ENCODE measurements at regions not wholly inside any gene's neighbourhood (a gene's known extent, or its start where the extent isn't known, plus 50 kb on each side); places are given as distances from the start of the nearest gene placed in this dataset.
A peak's percentile ranks its signal among the peaks of the same experiment; 100 is the strongest.

GRCh38 chr2:126444512-126444911, 211.4 kb upstream of the GYPC start:
- Mint-ChIP-seq H3K9me3 (no peaks in the 10 kb centered on the region), H3K36me3 (no peaks in the 10 kb centered on the region), H3K4me3 (no peak overlapping the region), H3K27ac (no peak overlapping the region), H3K27me3 (peaks cover 4% of the 10 kb centered on the region), H3K4me1 (peaks cover 0 to 1% (median 0%) of the 10 kb centered on the region in 3 donors)

GRCh38 chr2:126446106-126446695, 209.8 kb upstream of the GYPC start:
- H3K9me3 Mint-ChIP-seq, result no peaks in the 10 kb centered on the region
- peaks cover 2% of the 10 kb centered on the region for H3K27me3 Mint-ChIP-seq
- H3K27ac Mint-ChIP-seq, result no peak overlapping the region
- H3K4me1 Mint-ChIP-seq, result peaks cover 0 to 1% (median 0%) of the 10 kb centered on the region in 3 donors
- no peaks in the 10 kb centered on the region for H3K36me3 Mint-ChIP-seq
- H3K4me3 Mint-ChIP-seq, result no peak overlapping the region

GRCh38 chr2:126448611-126449010, 207.3 kb upstream of the GYPC start:
- Mint-ChIP-seq H3K4me1 (peaks cover 0 to 1% (median 0%) of the 10 kb centered on the region in 3 donors), H3K27me3 (peaks cover 2% of the 10 kb centered on the region), H3K27ac (no peak overlapping the region), H3K4me3 (no peak overlapping the region), H3K36me3 (no peaks in the 10 kb centered on the region), H3K9me3 (no peaks in the 10 kb centered on the region)

- Mint-ChIP-seq H3K4me3 (peak overlapping the region in 1 of 4 donors; percentile 34), H3K9me3 (no peaks in the 10 kb centered on the region), H3K36me3 (no peaks in the 10 kb centered on the region), H3K27me3 (peaks cover 4% of the 10 kb centered on the region), H3K4me1 (peaks cover 0 to 1% (median 0%) of the 10 kb centered on the region in 3 donors), H3K27ac (no peak overlapping the region)
Observed at GRCh38 chr2:126449677-126450076, 206.3 kb upstream of the GYPC start.

- Mint-ChIP-seq H3K27me3 (no peaks in the 10 kb centered on the region), H3K4me1 (peaks cover 8 to 12% (median 9%) of the 10 kb centered on the region in 3 donors), H3K4me3 (no peak overlapping the region), H3K9me3 (no peaks in the 10 kb centered on the region), H3K36me3 (no peaks in the 10 kb centered on the region), H3K27ac (no peak overlapping the region)
Observed at GRCh38 chr2:126463892-126464674, 191.9 kb upstream of the GYPC start.

- peaks cover 8 to 12% (median 9%) of the 10 kb centered on the region in 3 donors for H3K4me1 Mint-ChIP-seq
- H3K36me3 Mint-ChIP-seq, result no peaks in the 10 kb centered on the region
- peaks cover 4% of the 10 kb centered on the region for H3K27me3 Mint-ChIP-seq
- H3K4me3 Mint-ChIP-seq, result peak overlapping the region in 2 of 4 donors; percentile 44 to 87
- H3K9me3 Mint-ChIP-seq, result no peaks in the 10 kb centered on the region
- H3K27ac Mint-ChIP-seq, result no peak overlapping the region
Observed at GRCh38 chr2:126467367-126468054, 188.4 kb upstream of the GYPC start.

- Mint-ChIP-seq H3K4me3 (no peak overlapping the region), H3K27ac (no peak overlapping the region), H3K9me3 (peaks cover 0 to 4% (median 3%) of the 10 kb centered on the region in 3 donors), H3K27me3 (peaks cover 9% of the 10 kb centered on the region), H3K36me3 (no peaks in the 10 kb centered on the region), H3K4me1 (no peaks in the 10 kb centered on the region)
Observed at GRCh38 chr2:126475031-126475430, 180.9 kb upstream of the GYPC start.

- Mint-ChIP-seq H3K27ac (no peak overlapping the region), H3K4me3 (no peak overlapping the region), H3K4me1 (no peaks in the 10 kb centered on the region), H3K9me3 (peaks cover 0 to 4% (median 3%) of the 10 kb centered on the region in 3 donors), H3K27me3 (peaks cover 8% of the 10 kb centered on the region), H3K36me3 (no peaks in the 10 kb centered on the region)
Observed at GRCh38 chr2:126476691-126477090, 179.3 kb upstream of the GYPC start.

GRCh38 chr2:126480033-126480432, 175.9 kb upstream of the GYPC start:
- no peak overlapping the region for H3K27ac Mint-ChIP-seq
- H3K4me1 Mint-ChIP-seq, result no peaks in the 10 kb centered on the region

GRCh38 chr2:126482582-126483464, 173.1 kb upstream of the GYPC start:
- no peaks in the 10 kb centered on the region for H3K4me1 Mint-ChIP-seq
- H3K4me3 Mint-ChIP-seq, result no peak overlapping the region
- H3K36me3 Mint-ChIP-seq, result no peaks in the 10 kb centered on the region
- H3K27me3 Mint-ChIP-seq, result no peaks in the 10 kb centered on the region
- H3K27ac Mint-ChIP-seq, result no peak overlapping the region
- peaks cover 0 to 4% (median 3%) of the 10 kb centered on the region in 3 donors for H3K9me3 Mint-ChIP-seq

More at GRCh38 chr2:126480033-126480432, 175.9 kb upstream of the GYPC start:
- peaks cover 2% of the 10 kb centered on the region for H3K27me3 Mint-ChIP-seq
- H3K4me3 Mint-ChIP-seq, result no peak overlapping the region
- peaks cover 0 to 4% (median 3%) of the 10 kb centered on the region in 3 donors for H3K9me3 Mint-ChIP-seq
- H3K36me3 Mint-ChIP-seq, result no peaks in the 10 kb centered on the region

GRCh38 chr2:126494593-126494992, 161.4 kb upstream of the GYPC start:
- Mint-ChIP-seq H3K36me3 (no peaks in the 10 kb centered on the region), H3K4me3 (no peak overlapping the region), H3K9me3 (peaks cover 5 to 12% (median 11%) of the 10 kb centered on the region in 3 donors), H3K27me3 (peaks cover 7% of the 10 kb centered on the region), H3K27ac (peak overlapping the region in 1 of 3 donors; percentile 79), H3K4me1 (peaks cover 0 to 2% (median 0%) of the 10 kb centered on the region in 3 donors)

- H3K4me3 Mint-ChIP-seq, result no peak overlapping the region
- H3K9me3 Mint-ChIP-seq, result peaks cover 5 to 12% (median 11%) of the 10 kb centered on the region in 3 donors
- peaks cover 0 to 2% (median 0%) of the 10 kb centered on the region in 3 donors for H3K4me1 Mint-ChIP-seq
- no peaks in the 10 kb centered on the region for H3K36me3 Mint-ChIP-seq
- peaks cover 7% of the 10 kb centered on the region for H3K27me3 Mint-ChIP-seq
- no peak overlapping the region for H3K27ac Mint-ChIP-seq
Observed at GRCh38 chr2:126495189-126495588, 160.8 kb upstream of the GYPC start.

- Mint-ChIP-seq H3K36me3 (no peaks in the 10 kb centered on the region), H3K4me1 (peaks cover 0 to 2% (median 0%) of the 10 kb centered on the region in 3 donors), H3K9me3 (peaks cover 5 to 12% (median 11%) of the 10 kb centered on the region in 3 donors), H3K27ac (no peak overlapping the region), H3K27me3 (peaks cover 7% of the 10 kb centered on the region), H3K4me3 (no peak overlapping the region)
Observed at GRCh38 chr2:126496493-126496892, 159.5 kb upstream of the GYPC start.

GRCh38 chr2:126503476-126503875, 152.5 kb upstream of the GYPC start:
- no peak overlapping the region for H3K27ac Mint-ChIP-seq
- no peak overlapping the region for H3K4me3 Mint-ChIP-seq
- H3K27me3 Mint-ChIP-seq, result peaks cover 2% of the 10 kb centered on the region
- H3K9me3 Mint-ChIP-seq, result no peaks in the 10 kb centered on the region
- no peaks in the 10 kb centered on the region for H3K4me1 Mint-ChIP-seq
- no peaks in the 10 kb centered on the region for H3K36me3 Mint-ChIP-seq
